ENCODE measurements at regions not wholly inside any gene's neighbourhood (a gene's known extent, or its start where the extent isn't known, plus 50 kb on each side); places are given as distances from the start of the nearest gene placed in this dataset.

DNA sequence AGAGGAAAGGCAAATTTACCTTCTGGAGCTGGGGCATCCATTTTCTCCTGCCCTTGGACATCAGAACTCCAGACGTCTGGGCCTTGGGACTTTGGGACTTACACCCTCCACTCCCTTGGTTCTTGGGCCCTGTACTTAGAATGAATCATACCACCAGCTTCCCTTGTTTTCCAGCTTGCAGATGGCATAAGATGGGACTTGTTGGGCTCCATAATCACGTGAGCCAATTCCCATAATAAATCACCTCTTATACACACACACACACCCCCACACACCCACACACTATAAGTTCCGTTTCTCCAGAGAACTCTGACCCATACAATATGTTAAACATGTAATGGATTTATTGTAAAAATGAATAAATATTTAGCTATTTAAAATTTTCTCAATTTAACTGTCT, 185.7 kb downstream of the GIPC2 start:
- TF ChIP-seq HMG20B (CRISPR knock-in tag; IDR thresholded peaks at IDR 0.05) = no peak
- no peak for TF ChIP-seq CTCF (IDR thresholded peaks at IDR 0.05 in 2 of 3, conservative IDR thresholded peaks at IDR 0.05 in 1 of 3; ENCODE audit: insufficient read depth in 2 of 3, low read depth in 1 of 3, low read length in 3 of 3)
- TF ChIP-seq POLR2A (conservative IDR thresholded peaks at IDR 0.05) = no peak
- TF ChIP-seq EP300 (IDR thresholded peaks at IDR 0.05; ENCODE audit: low read length) = no peak
- no peak for TF ChIP-seq FOXK2 (conservative IDR thresholded peaks at IDR 0.05 in 1 of 2, IDR thresholded peaks at IDR 0.05 in 1 of 2; ENCODE audit: low read depth in 2 of 2)
- no peak for TF ChIP-seq SIN3A (IDR thresholded peaks at IDR 0.05; ENCODE audit: borderline replicate concordance in 2 of 2, control insufficient read depth in 1 of 2, low read depth in 2 of 2, low read length in 2 of 2)
- no peak for TF ChIP-seq DNMT1 (IDR thresholded peaks at IDR 0.05)
- TF ChIP-seq POLR2AphosphoS5 (IDR thresholded peaks at IDR 0.05; ENCODE audit: control insufficient read depth, insufficient read depth, low read depth, low read length) = no peak

Measured in K562 (cell line).